Heart left ventricle (tissue), 13 donors: ENCODE measurements at regions not wholly inside any gene's neighbourhood (a gene's known extent, or its start where the extent isn't known, plus 50 kb on each side); places are given as distances from the start of the nearest gene placed in this dataset.

Source experiments
- CTCF ChIP-seq, 12 donors: fragments of 200-600 bp; sonication (generic) in 4 of 12; IDR thresholded peaks; one replicate each; pipeline versions ENCODE4 v1.5.0 to v1.8.0; 2018 to 2022; ENCODE audit warnings: antibody characterized with exemption in 12 of 12, mild to moderate bottlenecking in 5 of 12
- POLR2A ChIP-seq, 2 donors: fragments of 450-650 bp; IDR thresholded peaks; one replicate each; pipeline ENCODE4 v1.6.1; 2017; ENCODE audit warnings: antibody characterized with exemption in 2 of 2, mild to moderate bottlenecking in 2 of 2, moderate library complexity in 2 of 2
- donor health status: ischemic (EF 13 %, LVEDD 7.1; RV severe dilation, severe dysfunction).
- donor health status: DM: no; HTN: yes; CAD: no.
- donor health status: DM: no; HTN: no; CAD: no.
- donor health status: ischemic (EF 25% LVEDD 6.9; RV normal size, moderate dysfunction).
- donor health status: ischemic (EF 25% LVEDD 5.7; RV mildly dilated, moderate dysfunction).
- donor health status: ischemic (EF 35%, LVEDD 5.7; RV mildly dilated, moderate dysfunction).
- donor health status: nonischemic (EF 11% LVEDD 7.7; RV severe dilation, severe dysfunction).
- donor health status: DM: yes; HTN: yes; CAD: no.
- donor health status: PGD.
- donor health status: ischemic (EF 29% LVEDD 5.4; RV normal size, mild dysfunction).
- donor health status: nonischemic (EF 23%, LVEDD 6.1; RV moderate dilation, normal function).

DNA sequence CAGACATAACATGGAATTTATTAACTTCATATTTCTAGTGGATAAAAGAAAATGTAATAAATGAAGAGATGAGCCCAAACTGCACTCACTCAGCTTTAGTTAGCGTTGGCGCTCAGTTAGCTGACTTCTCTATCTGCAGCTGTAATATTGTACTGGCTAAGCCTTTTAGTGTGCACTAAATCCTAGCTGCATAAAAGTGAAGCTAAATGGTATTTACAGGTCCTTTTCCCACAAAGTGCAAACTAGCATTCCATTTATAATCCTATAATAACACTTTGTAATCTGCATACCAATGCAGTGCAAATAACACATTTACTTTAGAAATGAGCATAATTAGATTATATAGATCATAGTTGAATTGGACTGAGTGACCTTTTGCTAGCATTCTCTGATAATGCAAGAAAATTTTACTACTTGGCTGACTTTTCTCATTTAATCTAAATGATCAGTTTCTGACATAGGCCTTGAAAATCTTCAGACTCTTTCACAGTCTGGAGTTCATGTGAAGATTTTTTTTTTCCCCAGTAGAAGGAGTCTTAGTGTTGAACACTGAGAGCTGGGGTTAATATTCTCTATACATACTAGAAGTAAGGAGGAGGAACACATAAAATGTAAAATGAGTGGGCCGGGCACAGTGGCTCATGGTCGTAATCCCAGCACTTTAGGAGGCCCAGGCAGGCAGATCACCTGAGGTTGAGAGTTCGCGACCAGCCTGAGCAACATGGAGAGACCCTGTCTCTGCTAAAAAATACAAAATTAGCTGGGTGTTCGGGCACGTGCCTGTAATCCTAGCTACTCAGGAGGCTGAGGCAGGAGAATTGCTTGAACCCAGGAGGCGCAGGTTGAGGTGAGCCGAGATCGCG is 1426.4 kb downstream of the PCDH9 start:
- no peak for TF ChIP-seq CTCF (IDR thresholded peaks at IDR 0.05)
- TF ChIP-seq POLR2A (IDR thresholded peaks at IDR 0.05): no peak
